H1 (cell line): ENCODE measurements at regions not wholly inside any gene's neighbourhood (a gene's known extent, or its start where the extent isn't known, plus 50 kb on each side); places are given as distances from the start of the nearest gene placed in this dataset.

ENCODE experiments used
- CTCF ChIA-PET: fragments of 300-600 bp; sonication (Branson Sonifier 250); formaldehyde crosslinking; loops from one replicate; lab custom pipeline; 2021; ENCODE audit not compliant: partially characterized antibody; lab: Charles Lee
- POLR2A ChIA-PET: fragments of 300-600 bp; sonication (Branson Sonifier 250); formaldehyde crosslinking; loops from one replicate; lab custom pipeline; 2021; ENCODE audit warnings: inconsistent platforms; ENCODE audit not compliant: partially characterized antibody; lab: Charles Lee
- DNase-seq, 2 experiments: peaks; one replicate each; pipeline versions ENCODE4 v3.0.0 to v3.0.0-alpha.2; 2010 to 2022; ENCODE audit warnings: low spot score in 2 of 2, low read depth in 1 of 2, mixed read lengths in 1 of 2
- FAIRE-seq: peaks from 2 replicates; lab custom pipeline; 2011; peaks lifted over from hg19 to GRCh38; lab: Jason Lieb, UNC
- H2AFZ ChIP-seq: 2 replicates; pipeline ENCODE4 v1.8.1; 2012; ENCODE audit warnings: low read length, inconsistent platforms
- H2AK5ac ChIP-seq: 2 replicates; pipeline ENCODE4 v1.6.1; 2013; ENCODE audit warnings: low read depth, low read length
- H2BK120ac ChIP-seq: replicated peaks from 2 replicates; pipeline ENCODE3; 2013; ENCODE audit warnings: low read depth, low read length, inconsistent platforms
- H2BK12ac ChIP-seq: 2 replicates; pipeline ENCODE4 v1.6.1; 2013; ENCODE audit warnings: low read depth, low read length
- H2BK15ac ChIP-seq: 2 replicates; pipeline ENCODE4 v1.6.1; 2013; ENCODE audit warnings: low read length
- H2BK20ac ChIP-seq: 2 replicates; pipeline ENCODE4 v1.6.1; 2013; ENCODE audit warnings: low read length
- H2BK5ac ChIP-seq: 2 replicates; pipeline ENCODE4 v1.6.1; 2013; ENCODE audit warnings: low read depth, low read length
- H3K14ac ChIP-seq: 2 replicates; pipeline ENCODE4 v1.6.1; 2013; ENCODE audit warnings: inconsistent platforms; ENCODE audit not compliant: insufficient read length
- H3K18ac ChIP-seq: 2 replicates; pipeline ENCODE4 v1.6.1; 2013; ENCODE audit warnings: low read length; ENCODE audit errors: extremely low read depth
- H3K23ac ChIP-seq: 2 replicates; pipeline ENCODE4 v1.6.1; 2013; ENCODE audit warnings: inconsistent platforms; ENCODE audit not compliant: insufficient read length
- H3K23me2 ChIP-seq: 2 replicates; pipeline ENCODE4 v1.6.1; 2013; ENCODE audit warnings: low read depth, low read length
- H3K27ac ChIP-seq: 2 replicates; pipeline ENCODE4 v1.6.1; 2011; ENCODE audit warnings: low read depth, low read length, inconsistent platforms
- H3K27me3 ChIP-seq, 4 experiments: replicated peaks in 1 of 4; 1 replicate in 1 of 4; 2 replicates in 3 of 4; pipeline versions ENCODE4 v1.6.1 to v1.8.1; 2011 to 2013; ENCODE audit warnings: low read length in 3 of 4, mild to moderate bottlenecking in 3 of 4, inconsistent platforms in 2 of 4, mixed read lengths in 2 of 4, moderate library complexity in 1 of 4; ENCODE audit not compliant: control insufficient read depth in 3 of 4, insufficient read depth in 3 of 4; ENCODE audit errors: extremely low read depth in 1 of 4
- H3K36me3 ChIP-seq, 4 experiments: 2 replicates each; pipeline versions ENCODE4 v1.6.1 to v1.8.1; 2011 to 2013; ENCODE audit warnings: mild to moderate bottlenecking in 4 of 4, low read length in 3 of 4, moderate library complexity in 2 of 4, control low read depth in 1 of 4, inconsistent platforms in 1 of 4; ENCODE audit not compliant: insufficient read depth in 4 of 4, control insufficient read depth in 2 of 4
- H3K4ac ChIP-seq: replicated peaks from 2 replicates; pipeline ENCODE3; 2013; ENCODE audit warnings: low read length, low read depth, mixed read lengths, inconsistent platforms; ENCODE audit not compliant: insufficient read length
- H3K4me1 ChIP-seq, 4 experiments: replicated peaks in 1 of 4; 1 replicate in 1 of 4; 2 replicates in 3 of 4; pipeline versions ENCODE4 v1.6.1 to v1.8.1; 2011 to 2013; ENCODE audit warnings: low read length in 3 of 4, inconsistent platforms in 2 of 4, mixed read lengths in 1 of 4; ENCODE audit not compliant: insufficient read depth in 4 of 4, control insufficient read depth in 3 of 4
- H3K4me2 ChIP-seq, 2 experiments: 2 replicates each; pipeline versions ENCODE4 v1.6.1 to v1.8.1; 2011 to 2013; ENCODE audit warnings: low read depth in 2 of 2, low read length in 2 of 2, control low read depth in 1 of 2, inconsistent platforms in 1 of 2, mild to moderate bottlenecking in 1 of 2; ENCODE audit not compliant: insufficient read depth in 1 of 2
- H3K4me3 ChIP-seq, 4 experiments: fragments of 200-600, 300-600 bp in 1 of 4; sonication (generic), shearing (Covaris generic), sonication (Bioruptor Twin) in 1 of 4; 2 replicates each; pipeline versions ENCODE4 v1.5.1 to v1.8.1; 2011 to 2016; ENCODE audit warnings: low read length in 4 of 4, low read depth in 3 of 4, control low read depth in 2 of 4, inconsistent platforms in 2 of 4, mild to moderate bottlenecking in 2 of 4, mixed read lengths in 1 of 4, moderate library complexity in 1 of 4; ENCODE audit not compliant: insufficient read depth in 2 of 4; ENCODE audit errors: extremely low read depth in 1 of 4
- H3K56ac ChIP-seq: replicated peaks from 2 replicates; pipeline ENCODE3; 2013; ENCODE audit warnings: low read depth, mild to moderate bottlenecking, mixed read lengths, low read length, inconsistent platforms; ENCODE audit not compliant: insufficient read length
- H3K79me1 ChIP-seq: 2 replicates; pipeline ENCODE4 v1.6.1; 2013; ENCODE audit warnings: low read depth, low read length, control low read depth
- H3K79me2 ChIP-seq, 2 experiments: 2 replicates each; pipeline versions ENCODE4 v1.6.1 to v1.8.1; 2012 to 2013; ENCODE audit warnings: low read length in 2 of 2, mild to moderate bottlenecking in 2 of 2, inconsistent platforms in 1 of 2; ENCODE audit not compliant: insufficient read depth in 2 of 2, control insufficient read depth in 1 of 2
- H3K9ac ChIP-seq, 4 experiments: replicated peaks in 1 of 4; 1 replicate in 1 of 4; 2 replicates in 3 of 4; pipeline versions ENCODE4 v1.6.1 to v1.8.1; 2011 to 2013; ENCODE audit warnings: low read depth in 3 of 4, low read length in 3 of 4, control low read depth in 2 of 4, mild to moderate bottlenecking in 2 of 4, moderate library complexity in 2 of 4, inconsistent platforms in 1 of 4; ENCODE audit errors: extremely low read depth in 1 of 4
- H3K9me3 ChIP-seq, 2 experiments: 2 replicates each; pipeline versions ENCODE4 v1.6.1 to v1.8.1; 2012 to 2013; ENCODE audit warnings: mild to moderate bottlenecking in 2 of 2, moderate library complexity in 2 of 2, control low read depth in 1 of 2, inconsistent platforms in 1 of 2, low read depth in 1 of 2, low read length in 1 of 2, mixed read lengths in 1 of 2; ENCODE audit not compliant: insufficient read depth in 2 of 2
- H4K20me1 ChIP-seq, 2 experiments: replicated peaks in 1 of 2; 2 replicates each; pipeline versions ENCODE3 to v1.8.1; 2011 to 2013; ENCODE audit warnings: inconsistent platforms in 2 of 2, low read length in 2 of 2, mild to moderate bottlenecking in 1 of 2; ENCODE audit not compliant: insufficient read depth in 2 of 2, control insufficient read depth in 1 of 2
- H4K5ac ChIP-seq: 2 replicates; pipeline ENCODE4 v1.6.1; 2013; ENCODE audit warnings: low read length, low read depth, mixed read lengths, inconsistent platforms; ENCODE audit not compliant: insufficient read length
- H4K8ac ChIP-seq: 2 replicates; pipeline ENCODE4 v1.8.0; 2013; ENCODE audit warnings: mild to moderate bottlenecking, moderate library complexity, low read length, inconsistent platforms; ENCODE audit not compliant: insufficient read depth; ENCODE audit errors: extremely low read depth
- H4K91ac ChIP-seq: replicated peaks from 2 replicates; pipeline ENCODE3; 2013; ENCODE audit warnings: low read length, mixed read lengths, inconsistent platforms; ENCODE audit not compliant: insufficient read length
- CHD7 ChIP-seq: fragments of 300-600 bp; sonication (generic); IDR thresholded peaks from 2 replicates; pipeline ENCODE4 v1.7.1; 2012; ENCODE audit warnings: low read length, moderate library complexity, mild to moderate bottlenecking, inconsistent platforms; ENCODE audit not compliant: insufficient replicate concordance
- WGBS, 2 experiments: shearing (Covaris generic) in 1 of 2; methylation state at CpG; one replicate each; pipeline versions ENCODE4 v1.1.6 to v1.1.7; 2013 to 2015; ENCODE audit warnings: low lambda C conversion rate in 2 of 2, mixed read lengths in 2 of 2, inconsistent platforms in 1 of 2, low coverage in 1 of 2, missing lambda C conversion rate in 1 of 2; ENCODE audit not compliant: insufficient replicate concordance in 2 of 2, insufficient coverage in 1 of 2, insufficient read length in 1 of 2; ENCODE audit errors: extremely low coverage in 1 of 2, missing lambda C conversion rate in 1 of 2; 5-methylcytosine and 5-hydroxymethylcytosine counted together

- Histone ChIP-seq H2AFZ (no peak overlapping the region), H3K79me2 (no peaks in the 10 kb centered on the region), H3K23ac (no peak overlapping the region), H2AK5ac (no peak overlapping the region), H3K9ac (no peak overlapping the region), H3K14ac (no peak overlapping the region), H4K8ac (no peak overlapping the region), H2BK12ac (no peak overlapping the region), H4K91ac (no peak overlapping the region), H3K4me1 (no peaks in the 10 kb centered on the region), H3K18ac (no peak overlapping the region), H3K4me2 (no peak overlapping the region), H2BK120ac (no peak overlapping the region), H3K4me3 (no peak overlapping the region), H3K56ac (no peak overlapping the region), H4K20me1 (no peaks in the 10 kb centered on the region), H3K9me3 (peaks cover 25% of the 10 kb centered on the region in 2 experiments), H2BK5ac (no peak overlapping the region), H2BK15ac (no peak overlapping the region), H3K36me3 (no peaks in the 10 kb centered on the region), H3K27ac (no peak overlapping the region), H4K5ac (no peak overlapping the region), H3K23me2 (no peaks in the 10 kb centered on the region), H2BK20ac (no peak overlapping the region), H3K79me1 (no peaks in the 10 kb centered on the region), H3K27me3 (no peaks in the 10 kb centered on the region), H3K4ac (no peak overlapping the region)
- WGBS, 2 experiments = 91% methylated on average over 4 of the region's 4 CpGs; no CpG with 5 or more reads in 1 of the 2 experiments
- POLR2A ChIA-PET = no interaction called here
- no peak for DNase-seq
- no peak for FAIRE-seq
- CTCF ChIA-PET = no interaction called here
- TF ChIP-seq CHD7 = no peak
These were observed 161.0 kb upstream of the PRKD1 start for GRCh38 chr14:30088620-30089019.
